ENCODE measurements at regions not wholly inside any gene's neighbourhood (a gene's known extent, or its start where the extent isn't known, plus 50 kb on each side); places are given as distances from the start of the nearest gene placed in this dataset.
A peak's percentile ranks its signal among the peaks of the same experiment; 100 is the strongest.

DNA sequence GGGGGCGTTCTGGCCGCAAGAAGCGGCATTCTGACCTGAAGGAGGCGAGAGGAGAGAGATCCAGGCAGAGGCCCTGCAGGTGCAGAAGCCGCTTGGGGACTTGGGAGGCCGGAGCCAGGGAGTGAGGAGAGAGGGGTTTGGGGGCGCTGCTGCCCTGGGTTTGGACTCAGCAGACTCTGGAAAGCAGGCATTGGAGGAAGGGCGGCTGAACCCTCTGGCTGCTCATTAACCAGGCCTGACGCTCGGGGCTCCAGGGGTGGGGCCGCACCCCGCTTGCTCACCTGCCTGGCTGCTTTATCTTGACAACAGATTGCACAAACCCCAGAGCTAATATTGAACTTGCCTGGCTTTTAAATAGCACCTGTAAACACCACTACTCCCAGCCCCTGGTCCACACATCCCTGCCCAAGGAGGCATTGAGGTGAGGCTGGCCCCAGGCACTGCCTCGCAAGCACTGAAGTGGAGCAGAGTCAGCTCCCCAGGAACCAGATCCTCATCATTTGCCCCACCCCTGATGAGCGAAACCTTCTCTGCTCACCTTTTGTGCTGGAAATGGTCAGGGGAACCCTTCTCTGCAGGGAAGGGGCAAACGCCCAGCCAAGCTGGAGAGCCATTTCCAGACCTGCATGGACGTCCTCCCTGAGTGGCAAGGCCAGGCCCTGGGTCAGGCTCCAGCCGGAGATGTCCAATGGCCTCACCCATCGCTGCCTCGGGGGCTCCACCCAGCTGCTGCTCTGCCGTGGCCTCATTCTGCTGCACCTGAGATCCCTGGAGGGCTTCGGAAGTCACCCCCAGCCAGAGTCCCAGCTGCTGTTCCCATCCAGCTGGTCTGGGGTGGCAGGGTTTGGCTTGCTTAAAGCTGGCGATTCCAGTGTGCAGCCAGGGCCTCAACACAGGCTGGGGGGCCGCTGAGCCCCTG is 190.2 kb upstream of the GSE1 start (continued):
- TF ChIP-seq, protein P1, sequence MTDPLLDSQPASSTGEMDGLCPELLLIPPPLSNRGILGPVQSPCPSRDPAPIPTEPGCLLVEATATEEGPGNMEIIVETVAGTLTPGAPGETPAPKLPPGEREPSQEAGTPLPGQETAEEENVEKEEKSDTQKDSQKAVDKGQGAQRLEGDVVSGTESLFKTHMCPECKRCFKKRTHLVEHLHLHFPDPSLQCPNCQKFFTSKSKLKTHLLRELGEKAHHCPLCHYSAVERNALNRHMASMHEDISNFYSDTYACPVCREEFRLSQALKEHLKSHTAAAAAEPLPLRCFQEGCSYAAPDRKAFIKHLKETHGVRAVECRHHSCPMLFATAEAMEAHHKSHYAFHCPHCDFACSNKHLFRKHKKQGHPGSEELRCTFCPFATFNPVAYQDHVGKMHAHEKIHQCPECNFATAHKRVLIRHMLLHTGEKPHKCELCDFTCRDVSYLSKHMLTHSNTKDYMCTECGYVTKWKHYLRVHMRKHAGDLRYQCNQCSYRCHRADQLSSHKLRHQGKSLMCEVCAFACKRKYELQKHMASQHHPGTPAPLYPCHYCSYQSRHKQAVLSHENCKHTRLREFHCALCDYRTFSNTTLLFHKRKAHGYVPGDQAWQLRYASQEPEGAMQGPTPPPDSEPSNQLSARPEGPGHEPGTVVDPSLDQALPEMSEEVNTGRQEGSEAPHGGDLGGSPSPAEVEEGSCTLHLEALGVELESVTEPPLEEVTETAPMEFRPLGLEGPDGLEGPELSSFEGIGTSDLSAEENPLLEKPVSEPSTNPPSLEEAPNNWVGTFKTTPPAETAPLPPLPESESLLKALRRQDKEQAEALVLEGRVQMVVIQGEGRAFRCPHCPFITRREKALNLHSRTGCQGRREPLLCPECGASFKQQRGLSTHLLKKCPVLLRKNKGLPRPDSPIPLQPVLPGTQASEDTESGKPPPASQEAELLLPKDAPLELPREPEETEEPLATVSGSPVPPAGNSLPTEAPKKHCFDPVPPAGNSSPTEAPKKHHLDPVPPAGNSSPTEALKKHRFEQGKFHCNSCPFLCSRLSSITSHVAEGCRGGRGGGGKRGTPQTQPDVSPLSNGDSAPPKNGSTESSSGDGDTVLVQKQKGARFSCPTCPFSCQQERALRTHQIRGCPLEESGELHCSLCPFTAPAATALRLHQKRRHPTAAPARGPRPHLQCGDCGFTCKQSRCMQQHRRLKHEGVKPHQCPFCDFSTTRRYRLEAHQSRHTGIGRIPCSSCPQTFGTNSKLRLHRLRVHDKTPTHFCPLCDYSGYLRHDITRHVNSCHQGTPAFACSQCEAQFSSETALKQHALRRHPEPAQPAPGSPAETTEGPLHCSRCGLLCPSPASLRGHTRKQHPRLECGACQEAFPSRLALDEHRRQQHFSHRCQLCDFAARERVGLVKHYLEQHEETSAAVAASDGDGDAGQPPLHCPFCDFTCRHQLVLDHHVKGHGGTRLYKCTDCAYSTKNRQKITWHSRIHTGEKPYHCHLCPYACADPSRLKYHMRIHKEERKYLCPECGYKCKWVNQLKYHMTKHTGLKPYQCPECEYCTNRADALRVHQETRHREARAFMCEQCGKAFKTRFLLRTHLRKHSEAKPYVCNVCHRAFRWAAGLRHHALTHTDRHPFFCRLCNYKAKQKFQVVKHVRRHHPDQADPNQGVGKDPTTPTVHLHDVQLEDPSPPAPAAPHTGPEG (CRISPR knock-in tag; IDR thresholded peaks at IDR 0.05) = peak; percentile 80
- TF ChIP-seq GTF2F1 (IDR thresholded peaks at IDR 0.05; ENCODE audit: low read length) (no peak), ZSCAN21 (CRISPR knock-in tag; IDR thresholded peaks at IDR 0.05; ENCODE audit: borderline replicate concordance) (no peak; the same call in 1 of the 2 replicates), POLR2A (IDR thresholded peaks at IDR 0.05; ENCODE audit: insufficient read depth in 1 of 2, low read depth in 2 of 2, low read length in 2 of 2) (no peak), ZNF75D (CRISPR knock-in tag; IDR thresholded peaks at IDR 0.05; ENCODE audit: borderline replicate concordance) (no peak), NBN (conservative IDR thresholded peaks at IDR 0.05) (no peak), NFKB2 (CRISPR knock-in tag; IDR thresholded peaks at IDR 0.05; ENCODE audit: borderline replicate concordance) (peak; percentile 90; the same call in 1 of the 2 replicates), ZNF614 (CRISPR knock-in tag; IDR thresholded peaks at IDR 0.05; ENCODE audit: borderline replicate concordance) (peak; percentile 59; the same call in 1 of the 2 replicates), ARNT2 (CRISPR knock-in tag; IDR thresholded peaks at IDR 0.05; ENCODE audit: low read depth) (peak; percentile 45; the same call in 1 of the 2 replicates), ATM (IDR thresholded peaks at IDR 0.05; ENCODE audit: borderline replicate concordance) (no peak), ZNF598 (CRISPR knock-in tag; IDR thresholded peaks at IDR 0.05; ENCODE audit: borderline replicate concordance) (peak; percentile 50; the same call in 1 of the 2 replicates), ZFAT (CRISPR knock-in tag; conservative IDR thresholded peaks at IDR 0.05) (no peak), ZNF768 (CRISPR knock-in tag; IDR thresholded peaks at IDR 0.05) (no peak), ZNF709 (CRISPR knock-in tag; IDR thresholded peaks at IDR 0.05) (no peak), NR2F6 (IDR thresholded peaks at IDR 0.05) (peak; percentile 89), NR2F6 (CRISPR knock-in tag; IDR thresholded peaks at IDR 0.05) (peak; percentile 85)
- TF ChIP-seq, protein P2, sequence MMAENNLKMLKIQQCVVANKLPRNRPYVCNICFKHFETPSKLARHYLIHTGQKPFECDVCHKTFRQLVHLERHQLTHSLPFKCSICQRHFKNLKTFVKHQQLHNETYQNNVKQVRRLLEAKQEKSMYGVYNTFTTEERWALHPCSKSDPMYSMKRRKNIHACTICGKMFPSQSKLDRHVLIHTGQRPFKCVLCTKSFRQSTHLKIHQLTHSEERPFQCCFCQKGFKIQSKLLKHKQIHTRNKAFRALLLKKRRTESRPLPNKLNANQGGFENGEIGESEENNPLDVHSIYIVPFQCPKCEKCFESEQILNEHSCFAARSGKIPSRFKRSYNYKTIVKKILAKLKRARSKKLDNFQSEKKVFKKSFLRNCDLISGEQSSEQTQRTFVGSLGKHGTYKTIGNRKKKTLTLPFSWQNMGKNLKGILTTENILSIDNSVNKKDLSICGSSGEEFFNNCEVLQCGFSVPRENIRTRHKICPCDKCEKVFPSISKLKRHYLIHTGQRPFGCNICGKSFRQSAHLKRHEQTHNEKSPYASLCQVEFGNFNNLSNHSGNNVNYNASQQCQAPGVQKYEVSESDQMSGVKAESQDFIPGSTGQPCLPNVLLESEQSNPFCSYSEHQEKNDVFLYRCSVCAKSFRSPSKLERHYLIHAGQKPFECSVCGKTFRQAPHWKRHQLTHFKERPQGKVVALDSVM (CRISPR knock-in tag; IDR thresholded peaks at IDR 0.05) = peak; percentile 86
- TF ChIP-seq, protein P3, sequence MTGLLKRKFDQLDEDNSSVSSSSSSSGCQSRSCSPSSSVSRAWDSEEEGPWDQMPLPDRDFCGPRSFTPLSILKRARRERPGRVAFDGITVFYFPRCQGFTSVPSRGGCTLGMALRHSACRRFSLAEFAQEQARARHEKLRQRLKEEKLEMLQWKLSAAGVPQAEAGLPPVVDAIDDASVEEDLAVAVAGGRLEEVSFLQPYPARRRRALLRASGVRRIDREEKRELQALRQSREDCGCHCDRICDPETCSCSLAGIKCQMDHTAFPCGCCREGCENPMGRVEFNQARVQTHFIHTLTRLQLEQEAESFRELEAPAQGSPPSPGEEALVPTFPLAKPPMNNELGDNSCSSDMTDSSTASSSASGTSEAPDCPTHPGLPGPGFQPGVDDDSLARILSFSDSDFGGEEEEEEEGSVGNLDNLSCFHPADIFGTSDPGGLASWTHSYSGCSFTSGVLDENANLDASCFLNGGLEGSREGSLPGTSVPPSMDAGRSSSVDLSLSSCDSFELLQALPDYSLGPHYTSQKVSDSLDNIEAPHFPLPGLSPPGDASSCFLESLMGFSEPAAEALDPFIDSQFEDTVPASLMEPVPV (CRISPR knock-in tag; IDR thresholded peaks at IDR 0.05) = no peak; the same call in 1 of the 2 replicates
- TF ChIP-seq, protein P4, sequence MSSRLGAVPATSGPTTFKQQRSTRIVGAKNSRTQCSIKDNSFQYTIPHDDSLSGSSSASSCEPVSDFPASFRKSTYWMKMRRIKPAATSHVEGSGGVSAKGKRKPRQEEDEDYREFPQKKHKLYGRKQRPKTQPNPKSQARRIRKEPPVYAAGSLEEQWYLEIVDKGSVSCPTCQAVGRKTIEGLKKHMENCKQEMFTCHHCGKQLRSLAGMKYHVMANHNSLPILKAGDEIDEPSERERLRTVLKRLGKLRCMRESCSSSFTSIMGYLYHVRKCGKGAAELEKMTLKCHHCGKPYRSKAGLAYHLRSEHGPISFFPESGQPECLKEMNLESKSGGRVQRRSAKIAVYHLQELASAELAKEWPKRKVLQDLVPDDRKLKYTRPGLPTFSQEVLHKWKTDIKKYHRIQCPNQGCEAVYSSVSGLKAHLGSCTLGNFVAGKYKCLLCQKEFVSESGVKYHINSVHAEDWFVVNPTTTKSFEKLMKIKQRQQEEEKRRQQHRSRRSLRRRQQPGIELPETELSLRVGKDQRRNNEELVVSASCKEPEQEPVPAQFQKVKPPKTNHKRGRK (CRISPR knock-in tag; IDR thresholded peaks at IDR 0.05) = no peak
